ENCODE measurements at regions not wholly inside any gene's neighbourhood (a gene's known extent, or its start where the extent isn't known, plus 50 kb on each side); places are given as distances from the start of the nearest gene placed in this dataset.

GRCh38 chr2:57205241-57205640 is 841.4 kb upstream of the VRK2 start:
- TF ChIP-seq, protein P1, sequence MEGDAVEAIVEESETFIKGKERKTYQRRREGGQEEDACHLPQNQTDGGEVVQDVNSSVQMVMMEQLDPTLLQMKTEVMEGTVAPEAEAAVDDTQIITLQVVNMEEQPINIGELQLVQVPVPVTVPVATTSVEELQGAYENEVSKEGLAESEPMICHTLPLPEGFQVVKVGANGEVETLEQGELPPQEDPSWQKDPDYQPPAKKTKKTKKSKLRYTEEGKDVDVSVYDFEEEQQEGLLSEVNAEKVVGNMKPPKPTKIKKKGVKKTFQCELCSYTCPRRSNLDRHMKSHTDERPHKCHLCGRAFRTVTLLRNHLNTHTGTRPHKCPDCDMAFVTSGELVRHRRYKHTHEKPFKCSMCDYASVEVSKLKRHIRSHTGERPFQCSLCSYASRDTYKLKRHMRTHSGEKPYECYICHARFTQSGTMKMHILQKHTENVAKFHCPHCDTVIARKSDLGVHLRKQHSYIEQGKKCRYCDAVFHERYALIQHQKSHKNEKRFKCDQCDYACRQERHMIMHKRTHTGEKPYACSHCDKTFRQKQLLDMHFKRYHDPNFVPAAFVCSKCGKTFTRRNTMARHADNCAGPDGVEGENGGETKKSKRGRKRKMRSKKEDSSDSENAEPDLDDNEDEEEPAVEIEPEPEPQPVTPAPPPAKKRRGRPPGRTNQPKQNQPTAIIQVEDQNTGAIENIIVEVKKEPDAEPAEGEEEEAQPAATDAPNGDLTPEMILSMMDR (IDR thresholded peaks at IDR 0.05): no peak
- no peak for TF ChIP-seq EP300 (IDR thresholded peaks at IDR 0.05)
